HG03066 (cell line): ENCODE measurements at regions not wholly inside any gene's neighbourhood (a gene's known extent, or its start where the extent isn't known, plus 50 kb on each side); places are given as distances from the start of the nearest gene placed in this dataset.
"Not testable (repeated sequence)": the region's sequence is repeated elsewhere in the genome, so short reads cannot be mapped to it uniquely, and the experiment has no call there.

Experiments
- ATAC-seq: cut with Tn5 transposase; IDR thresholded peaks from one replicate; pipeline ENCODE4 v1.9.1; 2021; ENCODE audit warnings: low read depth; ENCODE audit not compliant: unreplicated experiment

DNA sequence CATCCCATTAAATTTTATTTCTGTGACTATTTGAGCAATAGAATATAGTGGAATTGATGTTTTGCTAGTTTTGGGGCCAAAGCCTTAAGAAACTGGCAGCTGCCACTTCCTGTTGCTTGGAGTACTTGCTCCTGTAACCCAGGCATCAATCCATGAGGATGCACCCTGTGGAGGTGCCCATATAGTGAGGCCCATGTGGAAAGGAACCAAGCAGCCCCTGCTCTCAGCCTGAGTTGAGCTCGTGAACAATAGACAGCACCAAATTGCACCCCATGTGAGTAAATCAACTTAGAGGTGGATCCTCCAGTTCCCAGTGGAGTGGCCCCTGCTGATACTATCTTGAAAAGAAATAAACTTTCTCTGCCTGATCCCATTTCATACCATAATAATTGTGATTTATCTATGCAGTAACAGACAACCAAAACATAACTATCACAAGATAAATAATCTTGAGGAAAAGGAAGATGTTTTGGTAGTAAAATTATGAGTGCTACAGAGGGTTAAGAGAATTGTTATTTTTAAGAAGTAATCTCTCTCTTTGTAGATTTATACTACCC, 481.9 kb downstream of the TBC1D32 start:
- ATAC-seq, result no peak

DNA sequence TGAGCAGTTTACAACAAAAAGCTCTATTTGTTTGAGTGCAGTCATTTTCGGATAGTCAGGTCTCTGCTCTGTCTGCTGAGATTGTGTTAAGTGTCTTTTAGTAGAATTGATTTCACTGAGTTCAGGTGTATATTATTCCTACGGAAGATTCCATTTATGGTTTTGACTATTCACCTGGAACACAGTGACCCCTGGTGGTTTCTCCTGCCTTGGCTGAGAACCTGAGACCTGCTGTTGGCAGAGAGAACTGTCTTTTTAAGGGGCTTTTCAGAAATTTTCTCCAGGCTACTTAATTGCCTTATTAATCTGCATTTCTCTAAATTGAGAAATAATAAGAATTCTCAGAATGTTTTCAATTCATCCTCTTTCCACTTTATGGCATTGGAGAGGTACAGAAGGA, 508.0 kb downstream of the TBC1D32 start:
- no peak for ATAC-seq

DNA sequence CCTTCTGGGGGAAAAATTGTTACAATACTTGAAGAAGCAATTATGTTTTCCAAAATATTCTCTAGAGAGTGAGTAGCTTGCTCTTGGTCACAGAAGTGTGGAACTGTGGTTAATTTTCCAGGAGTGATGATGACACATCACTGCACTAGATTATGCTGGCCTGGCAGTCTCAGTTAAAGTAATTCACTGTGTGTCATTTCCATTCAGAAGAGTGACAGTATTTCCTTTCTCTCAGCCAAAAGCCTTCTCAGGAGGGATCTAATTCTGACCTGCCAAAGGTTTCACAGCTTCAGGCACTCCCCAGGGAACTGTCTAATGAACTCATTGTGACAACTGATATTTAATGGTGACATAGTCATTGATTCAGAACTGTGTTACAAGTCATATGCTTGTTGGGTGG, 517.5 kb downstream of the TBC1D32 start:
- ATAC-seq, result no peak

GRCh38 chr6:120805276-120805675, 529.0 kb downstream of the TBC1D32 start:
- ATAC-seq, result no peak

GRCh38 chr6:120804612-120805011, 529.7 kb downstream of the TBC1D32 start:
- ATAC-seq, result no peak

DNA sequence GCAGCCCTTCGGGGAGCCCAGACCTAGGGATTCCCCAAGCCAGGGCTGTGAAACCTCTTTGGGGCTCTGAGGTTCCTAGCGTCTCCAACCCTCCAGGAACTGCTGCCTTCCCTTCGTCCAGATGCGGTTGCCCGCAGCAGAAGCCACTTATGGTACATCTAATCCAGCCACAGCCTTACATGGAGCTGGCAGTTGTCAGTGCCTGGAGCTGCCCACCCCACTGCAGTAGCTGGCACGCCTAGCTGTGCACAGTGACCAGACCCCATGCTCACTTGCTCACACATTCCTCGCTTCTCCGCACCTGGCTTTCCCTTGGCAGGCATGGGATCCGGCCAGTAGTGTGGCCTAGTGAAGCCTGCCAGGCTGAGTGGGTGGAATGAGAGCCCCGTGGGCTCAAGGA, 547.6 kb downstream of the TBC1D32 start:
- ATAC-seq, result no peak

- no peak for ATAC-seq
These were observed 548.0 kb downstream of the TBC1D32 start for GRCh38 chr6:120786256-120786655.

- no peak for ATAC-seq
These were observed 548.7 kb downstream of the TBC1D32 start for GRCh38 chr6:120785459-120786086.

GRCh38 chr6:120779441-120779840, 554.8 kb downstream of the TBC1D32 start:
- no peak for ATAC-seq

GRCh38 chr6:120775698-120776097, 558.6 kb downstream of the TBC1D32 start:
- ATAC-seq, result no peak

- no peak for ATAC-seq
These were observed 560.0 kb downstream of the TBC1D32 start for GRCh38 chr6:120774275-120774674.

- no peak for ATAC-seq
These were observed 563.3 kb downstream of the TBC1D32 start for GRCh38 chr6:120771019-120771418.

GRCh38 chr6:120764312-120764711, 570.0 kb downstream of the TBC1D32 start:
- ATAC-seq, result no peak

GRCh38 chr6:120759570-120759969, 574.7 kb downstream of the TBC1D32 start:
- ATAC-seq, result no peak

DNA sequence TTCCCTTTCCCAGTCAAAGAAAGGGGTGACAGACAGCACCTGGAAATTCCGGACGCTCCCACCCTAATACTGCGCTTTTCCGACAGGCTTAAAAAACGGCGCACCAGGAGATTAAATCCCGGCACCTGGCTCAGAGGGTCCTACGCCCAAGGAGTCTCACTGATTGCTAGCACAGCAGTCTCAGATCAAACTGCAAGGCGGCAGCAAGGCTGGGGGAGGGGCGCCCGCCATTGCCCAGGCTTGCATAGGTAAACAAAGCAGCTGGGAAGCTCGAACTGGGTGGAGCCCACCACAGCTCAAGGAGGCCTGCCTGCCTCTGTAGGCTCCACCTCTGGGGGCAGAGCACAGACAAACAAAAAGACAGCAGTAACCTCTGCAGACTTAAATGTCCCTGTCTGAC, 585.7 kb downstream of the TBC1D32 start:
- ATAC-seq, result not testable (repeated sequence)

DNA sequence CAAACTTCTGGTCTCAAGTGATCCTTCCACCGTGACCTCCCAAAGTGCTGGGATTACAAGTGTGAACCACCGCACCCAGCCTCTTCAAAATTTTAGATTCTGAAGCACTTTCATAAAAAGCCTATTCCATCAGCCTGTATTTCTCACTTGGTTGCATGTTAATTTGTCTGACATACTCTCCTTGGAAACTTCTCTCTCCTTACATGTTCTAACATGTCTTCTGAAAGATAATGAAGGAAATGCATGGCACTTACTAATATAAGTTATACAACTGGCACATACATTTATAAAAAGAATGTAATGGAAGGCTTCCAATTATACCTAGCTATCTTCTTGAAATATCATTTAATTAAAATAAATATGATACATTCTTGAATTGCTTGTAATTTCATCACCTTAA, 597.5 kb downstream of the TBC1D32 start:
- no peak for ATAC-seq

GRCh38 chr6:120735641-120736040, 598.6 kb downstream of the TBC1D32 start:
- no peak for ATAC-seq

DNA sequence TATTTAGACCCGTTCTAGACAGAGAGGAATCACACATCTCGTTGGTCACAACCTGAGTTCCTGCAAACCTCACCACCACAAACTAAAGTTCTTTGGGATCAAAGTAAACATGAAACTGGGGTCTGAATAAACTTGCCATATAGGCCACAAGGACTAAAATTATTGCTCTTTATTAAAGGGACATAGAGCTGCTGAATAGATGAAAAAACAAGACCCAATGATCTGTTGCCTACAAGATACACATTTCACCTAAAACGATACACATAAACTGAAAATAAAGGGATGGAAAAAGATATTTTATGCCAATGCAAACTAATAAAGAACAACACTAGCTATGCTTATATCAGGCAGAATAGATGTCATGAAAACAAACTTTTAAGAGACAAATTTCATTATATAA, 623.0 kb downstream of the TBC1D32 start:
- no peak for ATAC-seq

- no peak for ATAC-seq
These were observed 634.3 kb downstream of the TBC1D32 start for GRCh38 chr6:120700001-120700400.

DNA sequence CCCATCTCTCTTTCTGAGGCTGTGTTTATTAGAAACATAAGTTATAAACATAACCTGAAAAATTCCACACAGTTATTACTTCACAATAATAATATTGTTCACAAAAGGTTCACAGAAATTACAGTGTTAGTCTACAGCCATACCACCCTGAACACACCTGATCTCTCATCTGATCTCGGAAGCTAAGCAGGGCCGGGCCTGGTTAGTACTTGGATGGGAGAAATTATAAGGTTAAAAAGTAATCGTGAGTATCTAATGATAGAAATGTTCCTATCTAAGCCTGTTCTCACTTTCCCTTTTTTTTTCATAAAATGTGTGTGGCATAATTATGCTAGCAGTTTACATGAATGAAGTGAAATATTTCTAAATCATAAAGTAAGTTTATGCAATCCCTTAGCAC, 647.8 kb downstream of the TBC1D32 start:
- ATAC-seq, result no peak

GRCh38 chr6:120682145-120682544, 652.1 kb downstream of the TBC1D32 start:
- no peak for ATAC-seq

GRCh38 chr6:120681204-120681603, 653.1 kb downstream of the TBC1D32 start:
- ATAC-seq, result no peak

- ATAC-seq, result no peak
These were observed 658.4 kb downstream of the TBC1D32 start for GRCh38 chr6:120675886-120676285.
